Uterus (tissue), 2 donors: ENCODE measurements at regions not wholly inside any gene's neighbourhood (a gene's known extent, or its start where the extent isn't known, plus 50 kb on each side); places are given as distances from the start of the nearest gene placed in this dataset.

ENCODE experiments used
- POLR2A ChIP-seq, 2 donors: fragments of 450-650 bp; IDR thresholded peaks; one replicate each; pipeline ENCODE4 v1.6.1; 2016; ENCODE audit warnings: antibody characterized with exemption in 2 of 2, mild to moderate bottlenecking in 1 of 2, moderate library complexity in 1 of 2
- TF ChIP-seq, protein P1 (sequence below), 4 experiments: fragments of 200-600 bp in 2 of 4; fragments of 450-650 bp in 2 of 4; sonication (generic) in 2 of 4; IDR thresholded peaks; one replicate each; pipeline ENCODE4 v1.5.1; 2016 to 2019; ENCODE audit warnings: antibody characterized with exemption in 4 of 4, mild to moderate bottlenecking in 2 of 4, moderate library complexity in 1 of 4

DNA sequence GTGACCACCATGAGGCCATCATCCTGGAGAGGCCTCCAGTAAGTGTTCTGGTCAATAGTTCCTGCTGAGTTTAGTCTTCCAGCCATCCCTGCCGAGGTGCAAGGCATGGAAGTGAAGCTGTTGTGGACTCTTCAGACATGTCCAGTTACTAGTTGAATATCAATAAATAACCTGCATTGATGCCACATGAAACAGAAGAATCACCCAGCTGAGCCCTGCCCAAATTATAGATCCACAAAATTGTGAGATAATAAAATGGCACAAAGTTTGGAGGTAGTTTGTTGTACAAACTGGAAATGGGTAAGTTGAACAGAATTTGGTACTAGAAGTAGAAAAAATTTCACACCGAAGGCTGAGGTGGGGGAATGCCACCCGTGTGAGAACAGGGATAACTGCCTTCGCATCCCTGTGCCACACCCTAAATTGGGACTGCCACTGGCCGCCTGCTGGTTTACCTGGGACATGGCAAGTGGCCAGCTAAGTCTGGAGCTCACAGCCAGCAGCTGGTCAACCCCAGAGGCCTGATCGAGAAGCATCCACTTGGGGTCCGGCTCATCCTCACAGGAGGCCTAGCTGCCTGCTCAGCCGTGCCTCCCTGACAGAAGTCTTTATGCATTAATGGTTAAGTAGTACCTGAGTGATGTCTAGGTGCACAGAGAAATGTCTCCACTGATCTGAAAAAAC, 184.5 kb downstream of the SPRY1 start:
- TF ChIP-seq, protein P1, sequence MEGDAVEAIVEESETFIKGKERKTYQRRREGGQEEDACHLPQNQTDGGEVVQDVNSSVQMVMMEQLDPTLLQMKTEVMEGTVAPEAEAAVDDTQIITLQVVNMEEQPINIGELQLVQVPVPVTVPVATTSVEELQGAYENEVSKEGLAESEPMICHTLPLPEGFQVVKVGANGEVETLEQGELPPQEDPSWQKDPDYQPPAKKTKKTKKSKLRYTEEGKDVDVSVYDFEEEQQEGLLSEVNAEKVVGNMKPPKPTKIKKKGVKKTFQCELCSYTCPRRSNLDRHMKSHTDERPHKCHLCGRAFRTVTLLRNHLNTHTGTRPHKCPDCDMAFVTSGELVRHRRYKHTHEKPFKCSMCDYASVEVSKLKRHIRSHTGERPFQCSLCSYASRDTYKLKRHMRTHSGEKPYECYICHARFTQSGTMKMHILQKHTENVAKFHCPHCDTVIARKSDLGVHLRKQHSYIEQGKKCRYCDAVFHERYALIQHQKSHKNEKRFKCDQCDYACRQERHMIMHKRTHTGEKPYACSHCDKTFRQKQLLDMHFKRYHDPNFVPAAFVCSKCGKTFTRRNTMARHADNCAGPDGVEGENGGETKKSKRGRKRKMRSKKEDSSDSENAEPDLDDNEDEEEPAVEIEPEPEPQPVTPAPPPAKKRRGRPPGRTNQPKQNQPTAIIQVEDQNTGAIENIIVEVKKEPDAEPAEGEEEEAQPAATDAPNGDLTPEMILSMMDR (IDR thresholded peaks at IDR 0.05) = no peak
- no peak for TF ChIP-seq POLR2A (IDR thresholded peaks at IDR 0.05)
